B cell (primary cell): ENCODE measurements at regions not wholly inside any gene's neighbourhood (a gene's known extent, or its start where the extent isn't known, plus 50 kb on each side); places are given as distances from the start of the nearest gene placed in this dataset.
"Not testable (repeated sequence)": the region's sequence is repeated elsewhere in the genome, so short reads cannot be mapped to it uniquely, and the experiment has no call there.

ENCODE experiments used
- ATAC-seq: fragments of 200-7000 bp; cut with Tn5 transposase; one replicate; pipeline ENCODE4 v1.10.0; 2021; ENCODE audit warnings: low read depth, mild to moderate bottlenecking, moderate number of reproducible peaks, moderate library complexity
- CTCF ChIA-PET: fragments of 350-600 bp; sonication (Branson Sonifier 250); formaldehyde crosslinking; loops from one replicate; lab custom pipeline; 2021; ENCODE audit warnings: antibody characterized with exemption, inconsistent platforms; lab: Charles Lee
- POLR2A ChIA-PET: fragments of 350-600 bp; sonication (Branson Sonifier 250); formaldehyde crosslinking; loops from one replicate; lab custom pipeline; 2021; ENCODE audit warnings: antibody characterized with exemption; lab: Charles Lee
- DNase-seq: peaks from one replicate; pipeline ENCODE4 v3.0.0; 2013
- H2AFZ ChIP-seq: 2 replicates; pipeline ENCODE4 v1.6.1; 2012; ENCODE audit warnings: mild to moderate bottlenecking, low read depth, low read length; ENCODE audit not compliant: insufficient read depth, poor library complexity, severe bottlenecking
- H3K27ac ChIP-seq, 2 donors: 1 replicate in 1 of 2; 2 replicates in 1 of 2; pipeline ENCODE4 v1.5.1; 2012 to 2013; ENCODE audit warnings: low read length in 2 of 2, mild to moderate bottlenecking in 2 of 2, moderate library complexity in 1 of 2
- H3K27me3 ChIP-seq, 4 experiments: fragments of 200-600 bp in 1 of 4; sonication (generic) in 1 of 4; replicated peaks in 1 of 4; 1 replicate in 2 of 4; 2 replicates in 2 of 4; pipeline versions ENCODE4 v1.6.1 to v1.7.0; 2013 to 2016; ENCODE audit warnings: low read length in 3 of 4, mild to moderate bottlenecking in 2 of 4, mixed read lengths in 1 of 4, moderate library complexity in 1 of 4; ENCODE audit not compliant: insufficient read depth in 4 of 4, control insufficient read depth in 3 of 4; ENCODE audit errors: control extremely low read depth in 1 of 4
- H3K36me3 ChIP-seq, 2 experiments: replicated peaks in 1 of 2; 1 replicate in 1 of 2; 2 replicates in 1 of 2; pipeline versions ENCODE4 v1.6.1 to v1.7.1; 2013; ENCODE audit warnings: low read length in 1 of 2; ENCODE audit not compliant: insufficient read depth in 2 of 2, control insufficient read depth in 1 of 2; ENCODE audit errors: control extremely low read depth in 1 of 2, extremely low read depth in 1 of 2
- H3K4me1 ChIP-seq, 2 donors: fragments of 200-600 bp in 1 of 2; sonication (generic) in 1 of 2; 1 replicate in 1 of 2; 2 replicates in 1 of 2; pipeline versions ENCODE4 v1.5.1 to v1.6.1; 2013 to 2017; ENCODE audit warnings: low read length in 2 of 2; ENCODE audit not compliant: control insufficient read depth in 2 of 2, insufficient read depth in 2 of 2
- H3K4me2 ChIP-seq: replicated peaks from 2 replicates; pipeline ENCODE3; 2012; ENCODE audit warnings: mild to moderate bottlenecking, low read depth, low read length; ENCODE audit not compliant: poor library complexity, severe bottlenecking
- H3K4me3 ChIP-seq, 5 experiments: fragments of 200-600 bp in 1 of 5; sonication (generic) in 1 of 5; 1 replicate in 3 of 5; 2 replicates in 2 of 5; pipeline versions ENCODE4 v1.5.1 to v1.7.0; 2011 to 2016; ENCODE audit warnings: low read length in 4 of 5, mild to moderate bottlenecking in 4 of 5, low read depth in 2 of 5, control low read depth in 1 of 5, moderate library complexity in 1 of 5; ENCODE audit not compliant: insufficient read depth in 1 of 5; ENCODE audit errors: control extremely low read depth in 1 of 5, extremely low read depth in 1 of 5
- H3K79me2 ChIP-seq: fragments of 200-600 bp; sonication (generic); one replicate; pipeline ENCODE4 v1.6.0; 2016; ENCODE audit warnings: low read length; ENCODE audit not compliant: control insufficient read depth, insufficient read depth
- H3K9ac ChIP-seq: fragments of 200-600 bp; sonication (generic); 2 replicates; pipeline ENCODE4 v1.6.1; 2017; ENCODE audit warnings: mild to moderate bottlenecking, low read length, moderate library complexity
- H3K9me3 ChIP-seq, 3 donors: one replicate each; pipeline versions ENCODE4 v1.6.1 to v1.7.1; 2013; ENCODE audit warnings: low read length in 2 of 3; ENCODE audit not compliant: control insufficient read depth in 2 of 3, insufficient read depth in 1 of 3; ENCODE audit errors: control extremely low read depth in 1 of 3
- H4K20me1 ChIP-seq: 2 replicates; pipeline ENCODE4 v1.6.0; 2012; ENCODE audit warnings: mild to moderate bottlenecking, low read length; ENCODE audit not compliant: insufficient read depth, control insufficient read depth, poor library complexity, severe bottlenecking
- H3K27ac Mint-ChIP-seq: one replicate; pipeline ENCODE4 v1.8.0; 2021; ENCODE audit warnings: mixed read lengths
- H3K27me3 Mint-ChIP-seq: one replicate; pipeline ENCODE4 v1.8.0; 2021; ENCODE audit warnings: mixed read lengths
- H3K4me1 Mint-ChIP-seq: one replicate; pipeline ENCODE4 v1.8.0; 2021; ENCODE audit warnings: mixed read lengths
- H3K4me3 Mint-ChIP-seq: one replicate; pipeline ENCODE4 v1.8.0; 2021; ENCODE audit warnings: mixed read lengths
- H3K9me3 Mint-ChIP-seq: one replicate; pipeline ENCODE4 v1.8.0; 2022; ENCODE audit warnings: mixed read lengths; ENCODE audit not compliant: insufficient read depth
- EZH2 ChIP-seq: IDR thresholded peaks from 2 replicates; pipeline ENCODE4 v1.6.1; 2012; ENCODE audit warnings: borderline replicate concordance, low read depth, mild to moderate bottlenecking, moderate library complexity, low read length; ENCODE audit not compliant: insufficient read depth, poor library complexity, severe bottlenecking
- WGBS: methylation state at CpG from one replicate; pipeline ENCODE4 v1.1.5; 2013; ENCODE audit warnings: missing lambda C conversion rate; ENCODE audit not compliant: insufficient coverage; 5-methylcytosine and 5-hydroxymethylcytosine counted together
- intact Hi-C: fragments of 100-400 bp; cut with micrococcal nuclease; formaldehyde crosslinking; loops from one replicate; pipeline ENCODE4 v1.10.0; 2022
- TF ChIP-seq, protein P1 (sequence below): fragments of 200-600 bp; IDR thresholded peaks from one replicate; pipeline ENCODE4 v1.8.0; 2022; ENCODE audit warnings: antibody characterized with exemption, mild to moderate bottlenecking

- Histone ChIP-seq H3K79me2 (no peaks in the 10 kb centered on the region), H3K4me1 (no peaks in the 10 kb centered on the region), H3K27me3 (no peaks in the 10 kb centered on the region), H2AFZ (no peak overlapping the region), H3K9ac (no peak overlapping the region), H3K4me2 (no peak overlapping the region), H3K9me3 (no peaks in the 10 kb centered on the region), H3K4me3 (no peak overlapping the region), H3K27ac (no peak overlapping the region), H4K20me1 (no peaks in the 10 kb centered on the region), H3K36me3 (no peaks in the 10 kb centered on the region)
- DNase-seq (no peak), ATAC-seq (no peak)
- no CpG with 5 or more reads among the region's 4 CpGs for WGBS
- H3K9me3 Mint-ChIP-seq = no peaks in the 10 kb centered on the region
- H3K4me3 Mint-ChIP-seq = no peak overlapping the region
- no peak overlapping the region for H3K27ac Mint-ChIP-seq
- ChIA-PET CTCF (no interaction called here), POLR2A (no interaction called here)
- no peaks in the 10 kb centered on the region for H3K4me1 Mint-ChIP-seq
- TF ChIP-seq EZH2 = no peak
- TF ChIP-seq, protein P1, sequence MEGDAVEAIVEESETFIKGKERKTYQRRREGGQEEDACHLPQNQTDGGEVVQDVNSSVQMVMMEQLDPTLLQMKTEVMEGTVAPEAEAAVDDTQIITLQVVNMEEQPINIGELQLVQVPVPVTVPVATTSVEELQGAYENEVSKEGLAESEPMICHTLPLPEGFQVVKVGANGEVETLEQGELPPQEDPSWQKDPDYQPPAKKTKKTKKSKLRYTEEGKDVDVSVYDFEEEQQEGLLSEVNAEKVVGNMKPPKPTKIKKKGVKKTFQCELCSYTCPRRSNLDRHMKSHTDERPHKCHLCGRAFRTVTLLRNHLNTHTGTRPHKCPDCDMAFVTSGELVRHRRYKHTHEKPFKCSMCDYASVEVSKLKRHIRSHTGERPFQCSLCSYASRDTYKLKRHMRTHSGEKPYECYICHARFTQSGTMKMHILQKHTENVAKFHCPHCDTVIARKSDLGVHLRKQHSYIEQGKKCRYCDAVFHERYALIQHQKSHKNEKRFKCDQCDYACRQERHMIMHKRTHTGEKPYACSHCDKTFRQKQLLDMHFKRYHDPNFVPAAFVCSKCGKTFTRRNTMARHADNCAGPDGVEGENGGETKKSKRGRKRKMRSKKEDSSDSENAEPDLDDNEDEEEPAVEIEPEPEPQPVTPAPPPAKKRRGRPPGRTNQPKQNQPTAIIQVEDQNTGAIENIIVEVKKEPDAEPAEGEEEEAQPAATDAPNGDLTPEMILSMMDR = no peak
- no peaks in the 10 kb centered on the region for H3K27me3 Mint-ChIP-seq
- intact Hi-C loops = no loop called here
Measured at GRCh38 chr3:148554367-148554766, 143.3 kb upstream of the AGTR1 start.

DNA sequence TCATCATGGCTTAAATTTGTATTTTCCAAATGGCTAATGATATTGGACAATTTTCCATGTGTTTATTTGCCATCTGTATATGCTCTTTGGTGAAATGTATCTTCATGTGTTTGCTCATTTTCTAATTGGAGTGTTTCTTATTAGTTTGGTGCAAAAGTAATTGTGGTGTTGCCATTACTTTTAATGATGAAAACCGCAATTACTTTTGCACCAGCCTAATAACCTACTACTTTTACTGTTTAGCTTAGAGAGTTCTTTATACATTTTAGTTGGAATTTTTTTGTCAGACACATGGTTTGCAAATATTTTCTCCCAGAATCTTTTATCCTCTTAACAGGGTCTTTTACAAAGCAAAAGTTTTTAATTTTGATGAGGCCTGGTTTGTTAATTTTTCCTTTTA lies 141.0 kb upstream of the AGTR1 start:
- DNase-seq (no peak), ATAC-seq (no peak)
- Mint-ChIP-seq H3K27ac (no peak overlapping the region), H3K9me3 (no peaks in the 10 kb centered on the region), H3K4me3 (no peak overlapping the region), H3K4me1 (no peaks in the 10 kb centered on the region), H3K27me3 (no peaks in the 10 kb centered on the region)
- Histone ChIP-seq H3K27ac (no peak overlapping the region), H3K27me3 (no peaks in the 10 kb centered on the region), H3K4me2 (no peak overlapping the region), H3K4me3 (no peak overlapping the region), H3K79me2 (no peaks in the 10 kb centered on the region), H3K4me1 (no peaks in the 10 kb centered on the region), H3K9ac (no peak overlapping the region), H2AFZ (no peak overlapping the region), H3K36me3 (no peaks in the 10 kb centered on the region), H4K20me1 (no peaks in the 10 kb centered on the region), H3K9me3 (no peaks in the 10 kb centered on the region)
- ChIA-PET POLR2A (no interaction called here), CTCF (no interaction called here)
- TF ChIP-seq EZH2 = no peak
- TF ChIP-seq, protein P1 = no peak
- intact Hi-C loops = no loop called here
- no CpG with 5 or more reads among the region's 1 CpG for WGBS

GRCh38 chr3:148577579-148577978 lies 120.1 kb upstream of the AGTR1 start:
- DNase-seq, H4K20me1 ChIP-seq, H3K27me3 Mint-ChIP-seq, intact Hi-C loops, H3K9me3 ChIP-seq, H3K9ac ChIP-seq, H3K27ac Mint-ChIP-seq, H3K36me3 ChIP-seq, H2AFZ ChIP-seq, H3K9me3 Mint-ChIP-seq, H3K4me1 Mint-ChIP-seq, H3K4me3 Mint-ChIP-seq, ATAC-seq, H3K79me2 ChIP-seq, H3K4me1 ChIP-seq, H3K4me2 ChIP-seq, H3K27ac ChIP-seq, H3K4me3 ChIP-seq, POLR2A ChIA-PET, H3K27me3 ChIP-seq: not testable (repeated sequence)
- CTCF ChIA-PET = interaction anchor here (0.5 kb wide), 1 partner anchor 27 kb away, joined by 4 read pairs; no protein-coding TSS in a partner anchor
- 38% methylated on average over 1 of the region's 3 CpGs for WGBS
